ACHN (cell line): ENCODE measurements at regions not wholly inside any gene's neighbourhood (a gene's known extent, or its start where the extent isn't known, plus 50 kb on each side); places are given as distances from the start of the nearest gene placed in this dataset.
"Not testable (repeated sequence)": the region's sequence is repeated elsewhere in the genome, so short reads cannot be mapped to it uniquely, and the experiment has no call there.

Experiments used
- DNase-seq: peaks from one replicate; pipeline ENCODE4 v3.0.0-alpha.2; 2015
- in situ Hi-C: cut with HindIII; loops from 2 replicates; pipeline ENCODE4 v1.10.0; 2017; ENCODE audit warnings: low sequenced_read_pairs, low pct_ligation_motif_present, low pct_unique_long_range_greater_than_20kb

DNA sequence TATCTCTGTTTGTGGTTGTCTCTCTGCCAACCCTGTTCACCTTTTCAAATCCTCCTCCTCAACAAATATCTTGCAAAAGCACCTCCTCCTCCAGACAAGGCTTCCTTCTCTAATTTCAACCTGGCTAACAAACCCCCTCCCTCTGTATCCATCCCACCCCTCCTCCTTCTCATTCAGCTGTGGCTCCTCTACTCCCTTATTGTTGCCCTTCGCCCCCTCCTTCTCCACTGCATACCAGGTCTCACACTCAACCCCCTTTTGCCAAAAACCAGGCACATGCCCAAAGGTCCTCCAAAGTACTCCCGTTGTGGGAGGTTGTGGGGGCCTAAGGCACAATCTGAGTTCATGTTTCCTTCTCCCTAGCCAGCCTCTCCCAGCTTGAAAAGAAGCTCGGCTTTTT is 110.6 kb downstream of the JRKL start:
- DNase-seq: no peak
- in situ Hi-C loops: no loop called here

DNA sequence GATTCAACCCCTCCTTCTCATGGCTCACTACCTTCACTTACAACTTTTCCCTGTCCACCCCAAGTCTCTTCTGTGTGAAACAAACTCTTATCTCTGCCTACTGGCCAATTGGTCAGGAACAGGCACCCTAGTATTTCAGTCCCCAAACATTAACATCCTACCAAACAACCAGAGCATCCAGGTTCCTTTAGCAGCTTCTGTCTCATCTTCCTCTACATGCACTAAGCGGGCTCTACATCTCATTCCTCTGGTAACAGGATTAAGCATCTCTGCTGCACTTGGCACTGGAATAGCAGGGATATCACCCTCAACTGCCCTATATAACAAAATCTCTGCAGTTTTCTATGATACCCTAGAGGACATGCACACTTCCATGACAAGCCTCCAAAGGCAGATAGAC is 116.2 kb downstream of the JRKL start:
- in situ Hi-C loops: no loop called here
- DNase-seq: no peak

DNA sequence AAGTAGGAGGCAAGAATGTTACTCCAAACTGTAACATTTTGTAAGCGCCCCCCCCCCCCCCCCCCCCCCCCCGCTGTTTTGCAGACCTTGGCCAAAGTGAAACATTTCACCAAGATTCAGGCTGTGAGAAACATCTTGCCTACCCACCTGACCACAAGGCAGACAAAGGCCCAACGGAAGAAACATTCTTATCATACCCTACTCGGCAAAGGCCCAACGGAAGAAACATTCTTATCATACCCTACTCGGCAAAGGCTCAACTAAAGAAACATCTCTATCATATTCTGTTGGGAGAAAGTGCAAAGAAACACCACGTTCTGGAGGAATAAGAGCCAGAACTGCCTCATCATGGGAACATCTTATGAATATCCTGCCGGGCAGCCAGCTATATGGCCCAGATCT is 117.1 kb downstream of the JRKL start:
- in situ Hi-C loops: no loop called here
- no peak for DNase-seq

- in situ Hi-C loops: no loop called here
- no peak for DNase-seq
These were observed 119.0 kb downstream of the JRKL start for GRCh38 chr11:96508861-96509260.

- in situ Hi-C loops: no loop called here
- no peak for DNase-seq
These were observed 131.1 kb downstream of the JRKL start for GRCh38 chr11:96520939-96521338.

GRCh38 chr11:96523656-96524055 is 133.8 kb downstream of the JRKL start:
- in situ Hi-C loops: no loop called here
- DNase-seq: no peak

DNA sequence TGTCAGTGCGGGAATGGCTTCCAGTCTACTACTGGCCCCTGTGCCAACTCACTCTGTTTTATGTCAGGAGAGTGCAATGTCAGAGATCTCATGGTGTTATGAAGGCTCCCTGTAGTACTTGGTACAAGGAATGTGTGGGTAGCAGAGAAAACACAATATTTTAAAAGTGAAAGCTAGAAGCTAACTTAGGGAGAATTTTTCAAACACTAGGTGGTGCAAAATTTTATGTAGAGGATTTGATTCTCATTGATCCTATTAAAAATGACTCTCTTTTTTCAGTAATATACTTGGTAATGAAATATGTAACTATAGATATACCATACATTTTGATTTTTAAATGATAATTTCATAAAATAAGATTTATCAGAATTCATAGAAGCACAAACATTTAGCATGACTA is 134.7 kb downstream of the JRKL start:
- DNase-seq: no peak
- in situ Hi-C loops: no loop called here

GRCh38 chr11:96530473-96530872 is 140.7 kb downstream of the JRKL start:
- no peak for DNase-seq
- in situ Hi-C loops: no loop called here

DNA sequence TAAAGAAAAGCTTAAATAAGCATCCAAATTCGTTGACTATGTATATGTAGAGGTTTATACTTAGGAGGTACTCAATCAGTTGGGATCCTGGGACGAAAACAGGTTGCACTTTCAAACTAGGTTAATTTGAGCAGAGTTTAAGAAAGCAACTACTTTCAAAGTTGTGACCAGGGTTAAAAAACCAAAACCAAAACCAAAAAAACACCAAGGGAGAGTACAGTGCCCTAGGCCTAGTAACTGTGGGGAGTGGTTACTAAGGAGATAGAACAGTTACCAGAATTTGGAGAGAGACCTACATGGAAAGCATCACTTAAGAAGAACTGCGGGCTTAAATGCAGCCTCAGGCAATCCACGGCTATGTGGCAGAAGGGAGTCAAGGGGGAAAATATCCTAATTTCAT is 148.3 kb downstream of the JRKL start:
- in situ Hi-C loops: no loop called here
- DNase-seq: no peak

DNA sequence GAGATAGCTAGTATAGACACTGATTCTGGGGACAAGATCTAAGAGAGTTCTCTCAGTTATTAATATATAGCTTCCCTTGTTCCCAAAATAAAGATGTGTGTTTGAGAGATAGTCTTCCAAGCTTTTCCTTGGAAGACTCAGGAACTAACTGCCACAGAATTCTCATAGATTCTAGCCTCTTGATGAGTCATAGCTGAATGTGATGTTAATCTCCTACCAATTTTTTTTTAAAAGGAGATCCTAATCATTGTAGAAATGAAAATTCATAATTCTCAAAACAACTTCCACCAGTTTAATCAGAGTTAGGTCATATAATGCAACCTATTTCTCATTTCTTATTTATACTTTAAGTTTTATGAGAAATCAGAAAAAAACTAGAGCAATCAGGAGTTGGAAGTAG is 148.8 kb downstream of the JRKL start:
- in situ Hi-C loops: no loop called here
- no peak for DNase-seq

GRCh38 chr11:96540875-96541274 is 151.1 kb downstream of the JRKL start:
- in situ Hi-C loops: no loop called here
- DNase-seq: no peak

DNA sequence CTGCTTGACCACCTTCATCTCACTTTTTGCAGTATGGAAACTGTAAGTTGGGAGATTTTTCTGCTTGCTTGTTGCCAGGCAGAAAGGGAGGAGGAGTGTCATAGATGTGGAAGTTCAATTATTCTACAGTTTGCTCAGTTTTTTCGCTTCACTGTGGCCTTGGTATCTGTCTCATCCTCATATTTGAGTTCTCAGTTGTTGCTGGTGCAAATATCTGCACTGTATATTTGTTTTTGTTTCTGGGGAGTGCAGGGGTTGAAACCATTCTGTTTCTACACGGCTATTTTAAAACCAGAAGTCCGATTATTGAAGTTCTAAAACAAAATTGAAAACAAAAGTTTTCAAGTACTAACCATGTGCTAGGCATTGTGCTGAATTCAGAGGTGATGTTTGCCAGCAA is 153.4 kb downstream of the JRKL start:
- in situ Hi-C loops: no loop called here
- DNase-seq: no peak

DNA sequence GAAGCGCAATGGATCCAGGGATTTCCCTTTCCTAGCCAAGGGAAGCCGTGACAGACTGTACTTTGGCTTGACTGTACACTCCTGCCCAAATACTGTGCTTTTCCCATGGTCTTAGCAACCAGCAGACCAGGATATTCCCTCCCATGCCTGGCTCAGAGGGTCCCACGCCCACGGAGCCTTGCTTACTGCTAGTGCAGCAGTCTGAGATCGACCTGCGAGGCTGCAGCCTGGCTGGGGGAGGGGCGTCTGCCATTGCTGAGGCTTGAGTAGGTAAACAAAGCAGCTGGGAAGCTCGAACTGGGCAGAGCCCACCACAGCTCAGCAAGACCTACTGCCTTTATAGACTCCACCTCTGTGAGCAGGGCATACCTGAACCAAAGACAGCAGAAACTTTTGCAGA is 155.4 kb downstream of the JRKL start:
- DNase-seq, in situ Hi-C loops: not testable (repeated sequence)

GRCh38 chr11:96551136-96551535 is 161.3 kb downstream of the JRKL start:
- in situ Hi-C loops: no loop called here
- DNase-seq: no peak

DNA sequence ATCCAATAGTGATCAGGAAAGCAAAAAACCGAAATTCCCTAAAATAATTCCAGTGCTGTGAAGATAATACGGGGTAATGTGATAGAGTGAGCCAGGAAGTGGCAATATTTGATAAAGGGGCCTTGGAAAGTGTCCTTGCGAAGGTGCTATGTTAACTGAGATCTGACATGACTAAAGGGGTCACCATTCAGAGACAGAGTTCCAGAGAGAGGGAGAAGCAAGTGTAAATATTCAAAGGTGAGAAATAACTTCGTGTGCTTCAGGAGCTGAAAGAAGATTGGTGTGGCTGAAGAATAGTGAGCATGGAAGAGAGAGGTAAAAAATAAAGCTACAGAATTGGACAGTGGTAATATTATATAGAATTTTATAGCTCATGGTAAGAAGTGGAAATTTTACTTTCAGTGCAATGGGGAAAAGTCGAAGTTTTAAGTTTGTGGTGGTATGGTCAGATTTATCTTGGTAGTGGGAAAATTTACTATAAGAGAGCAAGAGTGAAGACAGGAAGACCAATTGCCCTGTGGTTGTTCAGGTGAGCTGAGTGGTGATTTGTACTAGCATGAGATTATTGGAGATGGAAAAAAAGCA is 164.5 kb downstream of the JRKL start:
- DNase-seq: no peak
- in situ Hi-C loops: no loop called here

- in situ Hi-C loops, DNase-seq: not testable (repeated sequence)
These were observed 166.0 kb downstream of the JRKL start for GRCh38 chr11:96555826-96556225.

GRCh38 chr11:96560727-96561126 is 170.9 kb downstream of the JRKL start:
- in situ Hi-C loops, DNase-seq: not testable (repeated sequence)

GRCh38 chr11:96567176-96567575 is 177.4 kb downstream of the JRKL start:
- no peak for DNase-seq
- in situ Hi-C loops: no loop called here

- in situ Hi-C loops: no loop called here
- DNase-seq: no peak
These were observed 177.9 kb downstream of the JRKL start for GRCh38 chr11:96567667-96568066.

GRCh38 chr11:96576383-96576782 is 186.6 kb downstream of the JRKL start:
- in situ Hi-C loops: no loop called here
- no peak for DNase-seq

DNA sequence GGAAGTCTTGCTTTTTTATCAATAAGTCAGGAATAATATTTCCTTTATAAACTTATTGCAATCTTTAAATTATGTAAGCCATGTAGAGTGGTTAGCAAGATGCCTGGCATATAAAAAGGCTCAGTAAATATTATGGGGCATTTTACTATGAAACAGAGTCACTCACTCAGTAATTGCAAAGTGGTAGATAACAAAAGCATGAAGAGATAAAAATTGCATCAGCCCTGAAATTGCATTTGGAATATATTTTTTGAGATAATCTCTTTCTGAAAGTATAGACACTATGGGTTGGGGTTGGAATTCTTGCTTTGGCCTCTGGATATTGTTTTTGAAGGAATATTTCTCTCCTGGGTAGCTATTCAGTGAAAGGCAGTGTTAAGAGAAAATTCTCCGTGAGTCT is 188.6 kb downstream of the JRKL start:
- no peak for DNase-seq
- in situ Hi-C loops: no loop called here
